ENCODE measurements at regions not wholly inside any gene's neighbourhood (a gene's known extent, or its start where the extent isn't known, plus 50 kb on each side); places are given as distances from the start of the nearest gene placed in this dataset.
"Not testable (repeated sequence)": the region's sequence is repeated elsewhere in the genome, so short reads cannot be mapped to it uniquely, and the experiment has no call there.

DNA sequence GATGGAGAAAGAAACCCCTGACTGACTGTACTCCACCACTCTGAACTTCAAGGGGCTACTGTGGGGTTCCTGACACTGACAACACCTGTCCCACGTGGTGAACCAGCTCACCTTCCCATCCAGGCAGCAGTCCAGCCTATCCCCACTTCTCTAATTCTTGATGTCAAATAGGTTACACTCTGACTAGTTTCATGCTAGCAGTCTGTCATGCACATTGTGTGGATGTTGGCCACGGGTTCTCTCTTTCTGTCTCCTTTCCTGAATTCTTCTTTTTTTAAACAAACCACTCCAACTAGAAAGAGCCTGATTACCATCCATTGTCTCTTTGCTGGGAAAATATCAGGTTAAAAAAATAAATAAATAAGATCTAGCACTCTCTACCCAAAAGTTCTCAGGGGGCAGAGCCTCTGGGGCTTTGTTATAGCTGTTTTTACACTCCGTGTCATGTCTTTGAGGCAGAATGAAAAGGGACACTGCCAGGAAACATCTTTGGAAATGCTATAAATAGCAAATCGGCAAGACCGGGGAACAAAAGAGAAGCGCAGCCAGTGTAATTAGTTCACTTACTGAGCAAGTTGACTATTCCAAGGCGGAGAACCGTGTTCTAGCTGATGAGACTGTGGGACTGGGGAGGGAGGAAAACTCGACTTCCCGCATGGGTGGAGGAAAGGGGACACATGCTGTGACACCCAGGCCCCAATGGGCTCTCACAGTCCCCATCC, 356.1 kb downstream of the OMA1 start:
- DNase-seq (ENCODE audit: low read depth in 2 of 2), result no peak

DNA sequence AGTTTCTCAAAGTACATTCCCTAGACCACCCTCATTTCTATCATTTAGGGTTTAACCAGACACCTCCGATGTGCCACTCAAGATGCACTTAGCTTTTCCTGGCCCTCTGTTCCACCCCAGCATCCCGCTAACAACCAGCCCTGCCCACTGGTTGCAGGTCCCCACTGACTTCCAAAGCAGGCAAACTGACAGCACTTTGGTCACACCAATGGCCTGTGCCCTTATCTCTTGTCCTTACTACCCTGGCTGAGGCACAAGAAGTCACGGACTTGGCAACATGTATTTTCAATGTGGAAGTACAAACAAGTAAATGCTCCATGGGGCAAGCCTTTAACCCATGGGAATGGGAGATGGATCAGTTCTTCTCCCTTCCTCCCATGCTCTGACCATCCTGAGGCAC, 357.1 kb downstream of the OMA1 start:
- no peak for DNase-seq (ENCODE audit: low read depth in 2 of 2)

DNA sequence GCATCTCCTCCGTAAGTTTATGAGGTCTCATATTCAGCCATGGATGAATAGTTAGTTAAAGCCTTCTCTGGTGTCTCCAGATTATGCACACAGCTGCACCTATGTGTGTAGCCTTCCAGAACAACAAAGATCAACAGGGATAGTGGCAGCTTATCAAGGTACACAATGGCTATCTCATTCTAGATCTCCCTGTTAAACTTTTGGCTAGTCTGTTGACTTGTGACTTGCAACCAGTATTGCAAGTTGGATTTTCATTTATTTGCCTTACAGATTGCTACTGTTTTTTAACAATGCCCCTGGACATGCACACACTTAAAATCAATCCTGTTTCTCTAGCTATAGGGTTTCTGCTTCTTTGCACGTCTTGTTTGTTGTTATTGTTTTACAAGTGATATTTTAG, 363.2 kb downstream of the OMA1 start:
- no peak for DNase-seq (ENCODE audit: low read depth in 2 of 2)

DNA sequence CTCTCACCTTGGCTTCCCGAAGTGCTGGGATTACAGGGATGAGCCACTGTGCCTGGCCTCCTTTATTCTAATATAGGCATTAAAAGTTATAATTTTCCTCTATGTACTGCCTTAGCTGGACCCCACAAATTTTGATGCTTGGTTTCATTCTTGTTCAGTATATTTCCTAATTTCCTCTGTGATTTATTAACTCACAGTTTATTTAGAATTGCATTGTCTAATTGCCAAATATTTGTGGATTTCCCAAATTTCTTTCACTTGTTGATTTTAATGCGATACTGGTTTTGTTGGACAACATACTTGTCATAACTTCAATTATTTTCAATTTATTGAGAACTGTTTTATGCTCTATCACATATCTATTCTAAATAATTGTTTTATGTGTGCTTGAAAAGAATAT, 366.0 kb downstream of the OMA1 start:
- DNase-seq (ENCODE audit: low read depth in 2 of 2), result no peak

DNA sequence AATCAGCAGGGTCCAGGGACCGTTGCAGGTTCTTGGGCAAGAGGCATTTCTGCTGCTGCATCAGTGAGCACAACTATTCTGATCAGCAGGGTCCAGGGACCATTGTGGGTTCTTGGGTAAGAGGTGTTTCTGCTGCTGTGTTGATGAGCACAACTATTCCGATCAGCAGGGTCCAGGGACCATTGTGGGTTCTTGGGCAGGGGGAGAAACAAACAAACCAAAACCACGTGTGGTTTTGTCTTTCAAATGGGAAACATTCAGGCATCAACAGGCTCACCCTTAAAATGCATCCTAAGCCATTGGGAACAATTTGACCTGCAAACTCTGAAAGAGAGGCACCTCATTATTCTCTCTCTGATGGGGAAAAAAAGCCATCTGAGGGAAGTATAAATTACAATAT, 377.4 kb downstream of the OMA1 start:
- not testable (repeated sequence) for DNase-seq (ENCODE audit: low read depth in 2 of 2)

DNA sequence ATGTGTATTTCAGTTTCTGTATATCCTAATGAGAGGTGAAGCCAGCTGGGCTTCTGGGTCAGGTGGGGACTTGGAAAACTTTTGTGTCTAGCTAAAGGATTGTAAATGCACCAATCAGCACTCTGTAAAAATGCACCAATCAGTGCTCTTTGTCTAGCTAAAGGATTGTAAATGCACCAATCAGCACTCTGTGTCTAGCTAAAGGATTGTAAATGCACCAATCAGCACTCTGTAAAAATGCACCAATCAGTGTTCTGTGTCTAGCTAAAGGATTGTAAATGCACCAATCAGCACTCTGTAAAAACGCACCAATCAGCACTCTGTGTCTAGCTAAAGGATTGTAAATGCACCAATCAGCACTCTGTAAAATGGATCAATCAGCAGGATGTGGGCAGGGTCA, 379.4 kb downstream of the OMA1 start:
- DNase-seq (ENCODE audit: low read depth in 2 of 2), result not testable (repeated sequence)

DNA sequence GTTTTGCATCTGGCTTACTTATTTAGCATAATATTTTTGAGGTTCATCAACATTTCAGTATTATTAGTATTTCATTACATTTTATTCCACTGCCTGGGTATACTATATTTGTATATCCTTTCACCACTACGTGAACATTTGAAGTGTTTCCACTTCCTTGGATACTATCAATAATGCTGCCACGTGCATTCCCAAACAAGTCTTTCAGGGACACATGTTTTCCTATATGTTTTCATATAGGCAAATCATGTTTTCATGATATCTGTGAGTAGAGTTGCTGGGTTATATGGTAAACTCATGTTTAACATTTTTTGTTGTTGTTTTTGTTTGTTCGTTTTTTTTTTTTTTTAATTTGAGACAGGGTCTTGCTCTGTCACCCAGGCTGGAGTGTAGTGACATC, 380.1 kb downstream of the OMA1 start:
- DNase-seq (ENCODE audit: low read depth in 2 of 2), result no peak

DNA sequence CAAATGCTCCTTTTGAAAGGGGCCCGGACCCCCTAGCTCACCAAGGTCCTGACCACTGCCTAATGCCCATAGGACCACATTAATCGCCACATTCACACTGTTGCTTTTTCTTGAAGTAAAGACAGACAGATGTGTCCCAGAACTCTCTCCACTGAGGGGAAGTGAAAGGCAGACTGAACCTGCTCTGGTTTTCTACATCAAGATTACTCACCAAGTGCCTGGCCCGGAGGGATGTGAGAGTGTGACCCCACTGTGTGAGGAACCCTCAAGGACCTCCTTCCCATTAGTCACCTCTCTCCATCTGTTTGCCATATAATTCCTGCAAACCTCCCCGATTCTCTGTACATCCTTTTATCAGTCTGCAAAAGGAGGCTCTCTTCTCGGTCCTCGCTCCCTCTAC, 381.5 kb downstream of the OMA1 start:
- DNase-seq (ENCODE audit: low read depth in 2 of 2), result no peak

DNA sequence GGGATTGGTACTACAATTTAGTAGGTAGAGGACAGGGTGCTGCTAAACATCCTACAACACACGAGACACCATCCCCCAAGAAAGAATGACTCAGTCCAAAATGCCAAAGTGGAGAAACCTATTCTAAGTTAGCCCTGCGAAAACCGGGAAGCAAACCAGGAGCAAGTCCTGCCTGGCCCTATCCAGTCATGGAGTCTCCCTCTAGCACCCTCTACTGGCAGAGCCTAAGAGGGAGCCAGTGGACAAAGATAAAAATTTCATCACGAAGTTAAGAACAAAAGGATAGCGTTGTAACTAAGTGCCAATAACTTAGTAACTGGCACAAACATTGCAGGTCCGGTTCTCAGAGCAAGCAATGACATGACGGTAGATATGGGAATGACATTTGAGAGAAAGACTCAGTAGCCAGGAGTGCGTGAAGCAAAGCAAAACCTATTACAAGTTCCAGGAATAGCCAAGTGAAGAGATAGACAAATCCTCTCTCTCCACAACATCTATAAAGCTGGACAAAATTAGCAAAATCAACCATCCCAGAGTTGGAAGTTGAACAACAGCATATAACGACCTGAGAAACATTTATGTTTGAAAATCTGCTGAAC, 383.5 kb downstream of the OMA1 start:
- DNase-seq (ENCODE audit: low read depth in 2 of 2), result no peak

DNA sequence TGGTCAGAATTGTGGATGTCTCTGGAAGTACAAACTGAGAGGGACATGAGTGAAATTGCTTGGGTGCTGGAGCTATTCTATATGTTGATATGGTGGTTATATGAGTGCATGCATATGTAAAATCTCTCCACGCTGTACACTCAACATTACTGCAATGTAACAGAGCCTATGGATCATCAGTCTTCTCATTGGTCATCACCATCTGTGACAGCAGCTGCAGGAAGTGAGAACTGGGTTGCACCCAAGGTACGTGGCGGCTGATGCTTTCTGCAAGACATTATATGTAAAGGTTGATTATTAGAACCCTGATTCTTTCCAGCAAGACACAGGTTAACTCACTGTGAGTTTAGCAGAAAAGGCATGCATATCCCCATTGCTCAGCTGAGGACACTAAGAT, 387.1 kb downstream of the OMA1 start:
- no peak for DNase-seq (ENCODE audit: low read depth in 2 of 2)

DNA sequence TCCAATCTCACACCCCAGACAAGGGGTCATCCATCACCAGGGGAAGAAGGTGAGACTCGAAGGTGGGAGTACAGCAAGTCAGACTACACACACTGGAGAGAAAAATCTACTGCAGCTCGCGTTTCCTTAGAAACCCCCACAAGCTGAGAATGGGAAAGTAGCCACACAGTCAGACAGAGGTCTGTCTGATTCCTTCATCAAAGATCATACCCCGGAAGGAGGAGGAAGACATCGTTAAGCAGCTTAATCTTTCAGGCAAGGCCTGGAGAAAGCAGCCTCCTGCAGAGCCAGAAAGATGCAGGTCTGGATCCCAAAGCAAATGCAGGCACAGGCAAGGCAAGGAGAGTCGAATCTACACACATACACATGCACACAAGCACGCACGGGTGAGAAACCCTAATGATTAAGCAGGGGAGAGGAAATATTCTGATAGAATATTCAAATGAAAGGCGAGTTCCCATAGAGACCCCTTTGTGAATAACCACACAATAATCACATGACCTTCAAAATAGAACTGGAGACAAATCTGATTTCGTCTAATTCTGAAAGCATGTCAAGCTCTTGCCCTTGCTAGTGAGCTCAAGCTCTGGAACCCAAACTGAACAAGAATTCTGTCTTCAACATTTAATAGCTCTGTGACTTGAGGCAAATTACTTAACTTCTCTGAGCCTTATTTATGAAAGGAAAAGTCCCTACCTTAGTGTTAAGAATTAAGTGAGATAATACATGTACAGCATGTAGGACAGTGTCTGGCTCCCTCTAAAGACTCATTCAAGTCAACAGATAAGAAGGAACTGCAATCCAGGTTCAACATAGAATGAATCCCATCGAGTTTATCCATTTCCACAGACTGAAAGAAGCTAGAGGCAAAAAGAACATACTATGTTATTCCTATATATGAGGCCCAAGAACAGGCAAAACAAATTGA, 387.8 kb downstream of the OMA1 start:
- no peak for DNase-seq (ENCODE audit: low read depth in 2 of 2)

DNA sequence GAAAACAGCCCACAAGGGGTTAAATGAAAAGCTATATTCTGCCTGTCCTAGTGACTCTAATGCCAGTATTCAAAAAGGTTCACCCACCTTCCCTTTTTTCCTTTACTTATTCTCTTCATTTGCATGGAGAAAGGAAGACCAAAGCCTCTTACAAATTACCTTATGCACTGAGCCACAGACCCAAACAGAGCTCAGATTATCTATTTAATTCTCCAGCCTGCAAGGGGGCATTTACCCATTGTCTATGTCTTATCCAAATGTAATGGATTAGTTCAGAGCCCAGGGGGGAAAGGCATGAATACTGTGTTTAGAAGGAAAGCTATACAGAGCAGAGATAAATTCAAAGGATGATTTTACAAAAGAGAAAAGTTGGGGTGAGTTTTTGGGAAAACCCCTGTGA, 388.5 kb downstream of the OMA1 start:
- DNase-seq (ENCODE audit: low read depth in 2 of 2), result no peak

DNA sequence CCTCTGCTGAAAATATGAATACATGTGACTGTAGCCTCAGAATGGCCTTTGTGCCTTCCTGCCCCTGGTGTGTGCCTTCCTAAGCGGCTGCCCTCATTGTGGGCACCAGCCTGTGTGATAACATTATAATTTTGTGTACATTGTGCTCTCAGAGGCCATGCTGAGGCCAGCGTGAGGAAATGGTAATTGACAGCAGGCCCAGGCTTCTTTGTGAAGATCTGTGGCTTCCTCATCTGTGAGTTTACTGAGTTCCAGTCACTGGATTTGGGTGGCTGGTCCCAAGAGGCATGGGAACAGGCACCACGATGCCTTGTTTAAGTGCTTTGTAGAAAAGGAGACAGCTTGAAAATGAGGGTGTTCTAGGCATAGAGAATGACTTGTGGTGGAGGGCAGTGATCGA, 389.3 kb downstream of the OMA1 start:
- DNase-seq (ENCODE audit: low read depth in 2 of 2), result no peak

DNA sequence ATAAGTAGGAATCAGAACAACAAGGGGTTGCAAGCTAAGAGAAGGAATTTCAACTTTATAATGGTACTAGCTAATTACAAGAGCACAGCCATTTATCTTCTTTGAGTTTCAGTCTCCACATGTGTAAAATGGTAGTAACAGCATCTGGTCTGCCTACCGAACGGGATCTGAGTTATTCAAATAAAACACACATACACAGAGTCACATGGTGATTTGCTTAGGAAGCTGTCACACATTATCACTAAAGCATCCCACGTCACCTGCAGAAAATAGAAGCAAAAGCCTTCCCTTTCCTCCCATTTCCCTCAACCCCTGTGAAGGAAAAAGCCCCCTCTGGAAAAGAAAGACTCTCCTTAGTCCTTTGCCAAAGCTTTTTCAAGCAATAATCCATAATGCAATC, 389.7 kb downstream of the OMA1 start:
- no peak for DNase-seq (ENCODE audit: low read depth in 2 of 2)

DNA sequence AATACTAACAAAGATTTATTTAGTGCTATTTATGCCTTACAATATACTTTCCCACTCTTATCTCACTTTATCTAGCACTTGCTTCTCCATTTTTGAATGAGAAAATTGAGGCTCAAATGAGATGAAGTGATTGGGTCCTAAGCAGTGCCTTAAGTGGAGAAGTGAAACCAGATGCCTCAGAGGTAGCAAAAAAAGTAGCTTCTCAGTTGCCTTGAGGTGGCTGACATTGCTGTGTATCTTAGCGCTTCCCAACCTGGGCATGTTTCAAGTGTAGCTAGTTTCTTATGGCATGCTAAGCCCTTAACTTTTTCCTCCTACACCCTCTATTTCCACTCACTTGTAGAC, 390.4 kb downstream of the OMA1 start:
- no peak for DNase-seq (ENCODE audit: low read depth in 2 of 2)

DNA sequence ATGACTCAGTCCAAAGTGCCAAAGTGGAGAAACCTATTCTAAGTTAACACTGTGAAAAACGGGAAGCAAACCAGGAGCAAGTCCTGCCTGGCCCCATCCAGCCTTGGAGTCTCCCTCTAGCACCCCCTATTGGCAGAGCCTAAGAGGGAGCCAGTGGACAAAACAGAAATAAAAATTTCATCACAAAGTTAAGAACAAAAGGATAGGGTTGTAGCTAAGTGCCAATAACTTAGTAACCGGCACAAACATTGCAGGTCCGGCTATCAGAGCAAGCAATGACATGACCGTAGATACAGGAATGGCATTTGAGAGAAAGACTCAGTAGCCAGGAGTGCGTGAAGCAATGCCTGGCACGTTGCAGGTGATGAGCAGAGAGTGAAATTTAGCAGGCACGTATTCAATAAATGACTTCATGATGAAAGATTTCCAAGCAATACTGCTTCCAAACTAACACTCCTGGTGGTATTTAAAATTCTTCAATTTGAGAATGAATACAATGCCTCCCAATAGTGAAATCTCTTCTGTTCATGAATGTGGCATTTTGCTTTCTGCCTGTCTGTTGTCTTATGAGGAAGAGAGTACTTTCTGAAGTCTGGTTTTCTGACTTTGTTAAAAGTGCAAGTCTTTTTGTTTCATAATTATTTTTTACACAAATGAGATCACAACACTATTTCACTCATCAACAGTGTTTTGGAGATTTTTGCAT, 391.0 kb downstream of the OMA1 start:
- DNase-seq (ENCODE audit: low read depth in 2 of 2), result no peak

DNA sequence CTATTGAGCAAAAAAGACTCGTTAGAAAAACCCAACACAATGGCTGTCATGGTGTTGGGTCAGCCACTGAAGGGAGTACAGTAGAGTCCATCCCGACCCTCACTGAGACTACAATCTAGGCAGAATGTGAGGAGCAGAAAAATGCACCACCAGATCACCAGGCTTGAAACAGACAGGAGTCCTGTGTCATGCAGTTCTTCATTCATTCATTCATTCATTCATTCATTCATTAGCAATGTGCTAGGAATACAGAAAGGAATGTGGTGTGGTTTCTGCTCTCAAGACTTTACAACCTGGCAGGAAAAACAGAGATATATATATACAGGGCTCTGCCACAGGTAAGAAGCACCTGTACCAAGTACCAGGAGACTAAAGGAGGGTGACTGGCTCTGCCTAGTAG, 392.3 kb downstream of the OMA1 start:
- DNase-seq (ENCODE audit: low read depth in 2 of 2), result no peak

DNA sequence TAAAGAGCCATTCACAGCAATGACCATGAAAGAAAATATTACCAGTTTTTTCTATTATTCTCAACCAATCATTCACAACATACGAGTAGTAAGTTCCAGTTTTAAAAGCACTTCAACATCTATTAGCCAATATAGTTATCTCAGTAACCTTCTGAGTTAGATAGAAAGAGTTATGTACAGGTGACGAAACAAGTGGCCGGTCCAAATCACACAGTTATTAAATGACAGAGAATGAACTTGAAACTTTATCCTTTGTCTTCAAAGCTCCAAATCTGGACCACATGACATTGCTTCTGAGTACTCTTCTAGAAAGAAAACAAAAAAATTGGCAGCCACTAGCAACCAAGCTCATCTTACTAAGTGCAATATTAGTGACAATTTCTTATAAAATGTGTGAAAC, 393.8 kb downstream of the OMA1 start:
- DNase-seq (ENCODE audit: low read depth in 2 of 2), result no peak

DNA sequence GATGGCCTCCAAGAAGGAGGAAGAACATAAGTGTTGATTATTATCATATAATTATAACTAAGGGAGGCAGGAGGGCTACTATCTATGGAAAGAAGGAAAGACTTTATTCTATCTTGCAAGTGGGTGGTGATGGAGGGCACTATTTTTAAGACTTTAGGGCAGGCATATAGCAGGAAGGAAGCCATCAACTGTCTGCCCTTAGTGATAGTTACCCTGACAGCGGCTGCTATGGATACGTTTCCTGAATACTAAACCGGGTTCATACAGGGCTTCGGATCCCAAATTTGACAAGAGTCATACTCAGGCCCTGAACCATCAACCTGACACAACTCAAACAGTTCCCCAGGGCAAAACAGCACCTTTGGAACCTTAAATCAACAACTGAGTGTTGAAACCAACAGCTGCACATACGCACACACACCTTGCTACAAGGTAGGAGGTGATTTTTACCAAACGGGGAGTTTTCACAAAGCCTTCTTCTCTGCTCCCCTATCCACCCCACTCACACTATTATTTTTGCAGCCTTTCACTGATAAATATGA, 397.2 kb downstream of the OMA1 start:
- DNase-seq (ENCODE audit: low read depth in 2 of 2), result no peak

DNA sequence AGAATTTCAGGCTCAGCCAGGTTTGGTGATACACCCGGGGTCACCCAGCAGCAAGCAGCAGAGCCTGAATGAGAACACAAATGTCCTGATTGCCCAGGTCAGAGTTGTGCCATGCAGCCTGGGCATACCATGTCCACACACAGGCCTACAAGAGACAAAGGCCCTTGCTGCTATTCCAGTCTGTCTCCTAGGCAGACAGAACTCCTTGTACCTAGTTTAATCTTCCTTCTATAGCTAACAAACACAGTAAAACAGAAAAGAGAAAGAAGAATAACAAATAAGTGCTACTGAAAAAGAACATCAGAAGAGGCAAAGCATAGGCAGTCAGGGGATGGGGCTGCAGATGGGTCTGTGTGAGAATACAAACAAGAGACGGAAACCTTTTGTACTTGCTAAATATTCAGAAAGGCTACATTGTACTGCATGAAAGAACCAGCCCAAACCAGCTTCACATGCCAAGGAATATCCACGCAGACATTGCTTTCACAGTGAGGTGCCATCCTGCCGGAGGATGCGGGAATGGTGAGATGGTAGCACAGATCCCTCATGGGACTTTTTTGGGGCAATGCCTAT, 401.7 kb downstream of the OMA1 start:
- DNase-seq (ENCODE audit: low read depth in 2 of 2), result no peak

DNA sequence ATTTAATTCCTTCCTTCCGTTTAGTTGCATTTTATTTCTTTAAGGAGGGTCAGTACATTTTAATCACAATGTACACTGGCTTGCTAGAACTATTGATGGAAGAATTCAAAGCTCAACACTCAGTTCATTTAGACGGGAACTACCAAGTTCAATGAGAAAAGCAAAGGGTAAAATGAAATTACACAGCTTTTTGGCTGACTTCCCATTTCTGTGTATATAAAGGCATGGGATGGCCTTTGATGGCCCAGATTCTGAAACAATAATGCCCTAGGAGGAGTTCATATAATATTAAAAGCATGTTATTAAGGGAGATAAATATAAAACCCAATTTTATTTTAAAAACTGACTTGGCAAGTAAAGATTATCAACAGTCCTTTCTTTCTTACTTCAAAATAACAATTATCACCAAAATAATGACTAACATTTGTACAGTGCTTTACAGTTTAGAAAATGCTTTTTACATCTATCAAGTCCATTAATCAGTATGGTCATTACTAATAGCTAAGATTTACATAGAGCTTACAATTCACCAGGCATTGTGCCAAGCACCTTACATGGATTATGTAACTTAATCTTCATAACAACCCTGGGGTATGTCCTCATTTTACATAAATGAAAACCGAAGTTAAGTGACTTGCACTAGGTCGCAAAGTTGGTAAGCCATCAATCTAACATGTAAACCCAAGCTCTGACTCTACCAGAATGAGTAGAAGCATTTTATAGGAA, 402.4 kb downstream of the OMA1 start:
- no peak for DNase-seq (ENCODE audit: low read depth in 2 of 2)

Measured in stimulated activated CD4-positive, alpha-beta T cell treated with anti-CD3 and anti-CD28 coated beads, Interleukin-1b, Interleukin-23, amount 100 ng/mL, for 1 hour (primary cell).